Thyroid gland (tissue), 4 donors: ENCODE measurements at regions not wholly inside any gene's neighbourhood (a gene's known extent, or its start where the extent isn't known, plus 50 kb on each side); places are given as distances from the start of the nearest gene placed in this dataset.

Experiments
- POLR2A ChIP-seq, 2 donors: fragments of 450-650 bp; IDR thresholded peaks; one replicate each; pipeline ENCODE4 v1.6.1; 2017; ENCODE audit warnings: antibody characterized with exemption in 2 of 2, mild to moderate bottlenecking in 2 of 2, moderate library complexity in 1 of 2
- TF ChIP-seq, protein P1 (sequence below), 6 experiments: fragments of 200-600 bp in 3 of 6; fragments of 450-650 bp in 3 of 6; sonication (generic) in 3 of 6; IDR thresholded peaks; one replicate each; pipeline ENCODE4 v1.5.1; 2016 to 2019; ENCODE audit warnings: antibody characterized with exemption in 6 of 6, mild to moderate bottlenecking in 2 of 6, inconsistent platforms in 1 of 6, moderate library complexity in 1 of 6

GRCh38 chr6:900716-901605, 208.0 kb upstream of the EXOC2 start:
- TF ChIP-seq, protein P1, sequence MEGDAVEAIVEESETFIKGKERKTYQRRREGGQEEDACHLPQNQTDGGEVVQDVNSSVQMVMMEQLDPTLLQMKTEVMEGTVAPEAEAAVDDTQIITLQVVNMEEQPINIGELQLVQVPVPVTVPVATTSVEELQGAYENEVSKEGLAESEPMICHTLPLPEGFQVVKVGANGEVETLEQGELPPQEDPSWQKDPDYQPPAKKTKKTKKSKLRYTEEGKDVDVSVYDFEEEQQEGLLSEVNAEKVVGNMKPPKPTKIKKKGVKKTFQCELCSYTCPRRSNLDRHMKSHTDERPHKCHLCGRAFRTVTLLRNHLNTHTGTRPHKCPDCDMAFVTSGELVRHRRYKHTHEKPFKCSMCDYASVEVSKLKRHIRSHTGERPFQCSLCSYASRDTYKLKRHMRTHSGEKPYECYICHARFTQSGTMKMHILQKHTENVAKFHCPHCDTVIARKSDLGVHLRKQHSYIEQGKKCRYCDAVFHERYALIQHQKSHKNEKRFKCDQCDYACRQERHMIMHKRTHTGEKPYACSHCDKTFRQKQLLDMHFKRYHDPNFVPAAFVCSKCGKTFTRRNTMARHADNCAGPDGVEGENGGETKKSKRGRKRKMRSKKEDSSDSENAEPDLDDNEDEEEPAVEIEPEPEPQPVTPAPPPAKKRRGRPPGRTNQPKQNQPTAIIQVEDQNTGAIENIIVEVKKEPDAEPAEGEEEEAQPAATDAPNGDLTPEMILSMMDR (IDR thresholded peaks at IDR 0.05) = no peak
- no peak for TF ChIP-seq POLR2A (IDR thresholded peaks at IDR 0.05)
